ENCODE measurements at regions not wholly inside any gene's neighbourhood (a gene's known extent, or its start where the extent isn't known, plus 50 kb on each side); places are given as distances from the start of the nearest gene placed in this dataset.

DNA sequence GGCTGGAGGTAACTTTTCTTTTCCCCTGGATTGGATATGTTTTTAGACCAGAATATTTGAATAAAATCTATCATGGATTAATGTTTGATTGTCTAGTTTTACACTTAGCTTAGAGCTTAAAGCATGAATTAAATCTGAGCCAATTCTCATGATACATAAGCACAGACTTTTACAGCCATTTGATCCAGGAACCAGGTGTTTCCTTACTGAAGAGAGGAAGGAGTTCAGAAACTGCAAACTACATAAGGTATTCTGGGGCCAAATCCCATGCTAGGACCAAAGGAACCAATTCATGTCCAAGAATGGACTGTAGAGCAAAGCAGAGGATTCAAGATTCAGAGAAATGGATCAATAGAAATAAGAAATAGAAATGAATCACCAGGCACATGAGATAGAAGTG lies 360.4 kb upstream of the ZNF608 start:
- no peaks in the 10 kb centered on the region for H3K36me3 ChIP-seq
- no peak overlapping the region for H3K27ac ChIP-seq (replicated peaks in 1 of 4)
- TF ChIP-seq EP300 (IDR thresholded peaks at IDR 0.05) (no peak), POLR2AphosphoS5 (IDR thresholded peaks at IDR 0.05) (no peak)
- TF ChIP-seq, protein P1, sequence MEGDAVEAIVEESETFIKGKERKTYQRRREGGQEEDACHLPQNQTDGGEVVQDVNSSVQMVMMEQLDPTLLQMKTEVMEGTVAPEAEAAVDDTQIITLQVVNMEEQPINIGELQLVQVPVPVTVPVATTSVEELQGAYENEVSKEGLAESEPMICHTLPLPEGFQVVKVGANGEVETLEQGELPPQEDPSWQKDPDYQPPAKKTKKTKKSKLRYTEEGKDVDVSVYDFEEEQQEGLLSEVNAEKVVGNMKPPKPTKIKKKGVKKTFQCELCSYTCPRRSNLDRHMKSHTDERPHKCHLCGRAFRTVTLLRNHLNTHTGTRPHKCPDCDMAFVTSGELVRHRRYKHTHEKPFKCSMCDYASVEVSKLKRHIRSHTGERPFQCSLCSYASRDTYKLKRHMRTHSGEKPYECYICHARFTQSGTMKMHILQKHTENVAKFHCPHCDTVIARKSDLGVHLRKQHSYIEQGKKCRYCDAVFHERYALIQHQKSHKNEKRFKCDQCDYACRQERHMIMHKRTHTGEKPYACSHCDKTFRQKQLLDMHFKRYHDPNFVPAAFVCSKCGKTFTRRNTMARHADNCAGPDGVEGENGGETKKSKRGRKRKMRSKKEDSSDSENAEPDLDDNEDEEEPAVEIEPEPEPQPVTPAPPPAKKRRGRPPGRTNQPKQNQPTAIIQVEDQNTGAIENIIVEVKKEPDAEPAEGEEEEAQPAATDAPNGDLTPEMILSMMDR (IDR thresholded peaks at IDR 0.05), result no peak
- no peak for DNase-seq (ENCODE audit: extremely low spot score)
- no peaks in the 10 kb centered on the region for H3K4me1 ChIP-seq
- no peaks in the 10 kb centered on the region for H3K9me3 ChIP-seq
- intact Hi-C loops (cut with DNase I), result no loop called here
- H3K4me3 ChIP-seq, result no peak overlapping the region
- no peaks in the 10 kb centered on the region for H3K27me3 ChIP-seq

DNA sequence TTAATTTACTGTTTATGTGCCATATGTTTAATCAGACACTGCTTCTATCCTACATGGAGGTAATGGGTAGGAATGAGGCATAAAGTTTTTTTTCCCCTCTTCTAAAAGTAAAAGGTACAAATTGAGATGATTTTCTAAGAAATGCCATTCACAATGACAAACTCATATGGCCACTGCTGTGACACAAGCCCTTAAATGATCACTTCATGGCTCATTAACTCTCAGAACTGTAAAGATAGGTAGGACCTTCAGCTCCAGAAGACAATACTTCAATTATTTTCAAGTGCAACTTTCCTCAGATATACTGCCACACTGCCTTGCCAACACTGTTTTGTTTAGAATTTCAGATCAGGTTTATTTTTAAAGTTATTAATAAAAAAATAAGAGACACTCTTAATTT lies 362.9 kb upstream of the ZNF608 start:
- intact Hi-C loops (cut with DNase I), result no loop called here

DNA sequence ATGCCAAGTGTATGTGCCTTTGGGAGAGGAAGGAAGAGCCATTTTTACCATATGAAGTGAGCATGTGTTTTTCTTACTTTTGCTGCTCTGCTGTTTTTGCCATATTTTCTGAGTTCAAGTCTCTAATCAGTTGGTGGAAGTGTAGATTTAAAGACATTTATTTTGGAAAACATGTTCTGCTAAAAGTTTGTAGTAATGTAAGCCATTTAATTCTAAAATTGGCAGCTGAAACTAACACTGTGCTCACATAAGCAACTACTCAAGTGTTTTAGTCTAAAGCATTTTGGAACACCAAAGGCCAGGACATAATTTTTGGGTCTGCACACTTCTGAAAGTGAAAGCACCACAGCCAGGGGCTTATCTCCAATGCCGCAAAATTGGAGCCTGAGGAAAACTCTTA lies 363.4 kb upstream of the ZNF608 start:
- TF ChIP-seq, protein P1 (IDR thresholded peaks at IDR 0.05), result no peak
- no peak for TF ChIP-seq POLR2AphosphoS5 (IDR thresholded peaks at IDR 0.05)
- no peak for TF ChIP-seq EP300 (IDR thresholded peaks at IDR 0.05)
- no peak for TF ChIP-seq POLR2A (IDR thresholded peaks at IDR 0.05; ENCODE audit: low read depth)
- Histone ChIP-seq H3K4me1 (no peaks in the 10 kb centered on the region), H3K36me3 (no peaks in the 10 kb centered on the region), H3K4me3 (no peak overlapping the region), H3K27ac (replicated peaks in 1 of 4) (no peak overlapping the region), H3K9me3 (no peaks in the 10 kb centered on the region), H3K27me3 (no peaks in the 10 kb centered on the region)
- 82% methylated on average over 1 of the region's 1 CpG for WGBS
- no peak for DNase-seq (ENCODE audit: extremely low spot score)
- intact Hi-C loops (cut with DNase I), result no loop called here

More for the DNA sequence above, 362.9 kb upstream of the ZNF608 start:
- DNase-seq (ENCODE audit: extremely low spot score), result no peak
- H3K36me3 ChIP-seq, result no peaks in the 10 kb centered on the region
- H3K27me3 ChIP-seq, result no peaks in the 10 kb centered on the region
- no peaks in the 10 kb centered on the region for H3K4me1 ChIP-seq
- no peak overlapping the region for H3K27ac ChIP-seq (replicated peaks in 1 of 4)
- TF ChIP-seq, protein P1 (IDR thresholded peaks at IDR 0.05), result no peak
- TF ChIP-seq POLR2A (IDR thresholded peaks at IDR 0.05; ENCODE audit: low read depth) (no peak), POLR2AphosphoS5 (IDR thresholded peaks at IDR 0.05) (no peak), EP300 (IDR thresholded peaks at IDR 0.05) (no peak)
- H3K9me3 ChIP-seq, result no peaks in the 10 kb centered on the region
- H3K4me3 ChIP-seq, result no peak overlapping the region

DNA sequence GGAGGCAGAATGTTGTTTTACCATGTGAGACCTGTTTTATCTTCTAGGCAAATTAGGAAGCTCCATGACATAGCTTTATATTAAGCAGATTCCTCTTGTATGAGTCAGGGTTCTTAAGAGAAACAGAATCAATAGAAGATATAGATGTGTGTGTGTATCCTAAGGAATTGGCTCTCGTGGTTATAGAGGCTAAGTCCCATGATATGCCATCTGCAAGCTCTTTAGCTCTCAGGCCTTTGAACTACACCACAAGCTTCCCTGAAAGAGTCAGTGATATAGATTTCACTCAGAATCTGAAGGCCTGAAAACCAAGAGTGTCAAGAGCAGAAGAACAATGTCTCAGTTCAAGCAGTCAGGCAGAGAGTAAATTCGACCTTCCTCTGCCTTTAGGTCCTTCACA lies 365.8 kb upstream of the ZNF608 start:
- intact Hi-C loops (cut with DNase I), result no loop called here
- WGBS, result 87% methylated on average over 2 of the region's 2 CpGs
- H3K9me3 ChIP-seq, result no peaks in the 10 kb centered on the region
- H3K27me3 ChIP-seq, result no peaks in the 10 kb centered on the region
- TF ChIP-seq, protein P1 (IDR thresholded peaks at IDR 0.05), result no peak
- TF ChIP-seq POLR2A (IDR thresholded peaks at IDR 0.05; ENCODE audit: low read depth) (no peak), EP300 (IDR thresholded peaks at IDR 0.05) (no peak), POLR2AphosphoS5 (IDR thresholded peaks at IDR 0.05) (no peak)
- no peaks in the 10 kb centered on the region for H3K4me1 ChIP-seq
- H3K36me3 ChIP-seq, result no peaks in the 10 kb centered on the region
- H3K27ac ChIP-seq (replicated peaks in 1 of 4), result no peak overlapping the region
- H3K4me3 ChIP-seq, result no peak overlapping the region
- no peak for DNase-seq (ENCODE audit: extremely low spot score)

DNA sequence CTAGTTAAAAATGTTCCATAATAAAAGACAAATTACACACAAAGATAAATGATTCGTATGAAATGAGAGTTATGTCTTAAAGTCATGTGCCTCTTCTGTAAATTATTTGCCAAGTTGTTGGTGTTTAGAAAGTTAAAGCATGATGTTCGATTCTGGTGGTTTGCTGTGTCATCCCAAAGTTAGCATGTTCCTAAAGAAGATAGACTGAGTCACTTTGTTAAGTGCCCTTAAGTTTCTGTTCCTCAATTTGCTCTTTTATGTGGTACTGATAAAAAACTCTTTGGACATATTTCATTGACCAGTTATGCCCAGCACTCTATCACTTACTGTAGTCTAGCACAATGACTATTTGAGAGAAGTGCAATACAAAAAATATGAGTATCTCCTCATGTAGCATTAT lies 366.9 kb upstream of the ZNF608 start:
- Histone ChIP-seq H3K27ac (replicated peaks in 1 of 4) (no peak overlapping the region), H3K4me1 (no peaks in the 10 kb centered on the region), H3K36me3 (no peaks in the 10 kb centered on the region), H3K27me3 (no peaks in the 10 kb centered on the region), H3K4me3 (no peak overlapping the region), H3K9me3 (no peaks in the 10 kb centered on the region)
- TF ChIP-seq POLR2A (IDR thresholded peaks at IDR 0.05; ENCODE audit: low read depth) (no peak), EP300 (IDR thresholded peaks at IDR 0.05) (no peak), POLR2AphosphoS5 (IDR thresholded peaks at IDR 0.05) (no peak)
- TF ChIP-seq, protein P1 (IDR thresholded peaks at IDR 0.05), result no peak
- DNase-seq (ENCODE audit: extremely low spot score), result no peak
- intact Hi-C loops (cut with DNase I), result no loop called here
- WGBS, result 72% methylated on average over 2 of the region's 2 CpGs

All from esophagus muscularis mucosa (tissue), 4 donors.